ENCODE measurements at regions not wholly inside any gene's neighbourhood (a gene's known extent, or its start where the extent isn't known, plus 50 kb on each side); places are given as distances from the start of the nearest gene placed in this dataset.

- CTCF ChIA-PET = interaction anchor here (0.7 kb wide), 1 partner anchor 36 kb away, joined by 3 read pairs; no protein-coding TSS in a partner anchor
- no peak overlapping the region for H3K4me3 ChIP-seq (ENCODE audit: low read depth, low read length)
- H3K9me3 ChIP-seq = no peaks in the 10 kb centered on the region
- Mint-ChIP-seq H3K36me3 (ENCODE audit: insufficient read depth, unreplicated experiment) (no peaks in the 10 kb centered on the region), H3K4me1 (ENCODE audit: low read depth, unreplicated experiment) (no peaks in the 10 kb centered on the region), H3K9me3 (ENCODE audit: unreplicated experiment) (no peaks in the 10 kb centered on the region), H3K4me3 (ENCODE audit: unreplicated experiment) (no peak overlapping the region), H3K27me3 (ENCODE audit: insufficient read depth, unreplicated experiment) (peaks cover 13% of the 10 kb centered on the region), H3K27ac (ENCODE audit: unreplicated experiment) (no peak overlapping the region)
- H3K36me3 ChIP-seq (ENCODE audit: control insufficient read depth, insufficient read depth, low read length) = no peaks in the 10 kb centered on the region
- 0 out of 2 replicates have a peak, but pooled peaks cover 1% of the 10 kb centered on the region for H3K27me3 ChIP-seq (replicated peaks; ENCODE audit: control insufficient read depth, insufficient read depth, low read length)
- H3K4me1 ChIP-seq = no peaks in the 10 kb centered on the region
- POLR2A ChIA-PET = no interaction called here
- TF ChIP-seq CTCF (IDR thresholded peaks at IDR 0.05; ENCODE audit: insufficient read depth in 1 of 2, low read depth in 1 of 2, low read length in 1 of 2, severe bottlenecking in 1 of 2, unreplicated experiment in 1 of 2) = no peak
- no TSS peak for BruUV-seq (replicated peaks)
- no peak for DNase-seq
- intact Hi-C loops (cut with micrococcal nuclease; ENCODE audit: unreplicated experiment) = no loop called here
Observed at GRCh38 chr1:11414926-11415538, 63.9 kb upstream of the DISP3 start.

GRCh38 chr1:11417162-11417561, 61.8 kb upstream of the DISP3 start:
- H3K4me1 ChIP-seq = no peaks in the 10 kb centered on the region
- intact Hi-C loops (cut with micrococcal nuclease; ENCODE audit: unreplicated experiment) = no loop called here
- no peak overlapping the region for H3K4me3 Mint-ChIP-seq (ENCODE audit: unreplicated experiment)
- no peaks in the 10 kb centered on the region for H3K36me3 Mint-ChIP-seq (ENCODE audit: insufficient read depth, unreplicated experiment)
- POLR2A ChIA-PET = interaction anchor here (0.7 kb wide), 1 partner anchor 321 kb away, joined by 12 read pairs; no protein-coding TSS in a partner anchor
- H3K4me3 ChIP-seq (ENCODE audit: low read depth, low read length) = no peak overlapping the region
- H3K9me3 ChIP-seq = no peaks in the 10 kb centered on the region
- BruUV-seq (replicated peaks) = no TSS peak
- CTCF ChIA-PET = no interaction called here
- DNase-seq = no peak
- H3K27me3 ChIP-seq (replicated peaks; ENCODE audit: control insufficient read depth, insufficient read depth, low read length) = peaks cover 1% of the 10 kb centered on the region; the same call in 1 of the 2 replicates
- H3K27me3 Mint-ChIP-seq (ENCODE audit: insufficient read depth, unreplicated experiment) = peaks cover 25% of the 10 kb centered on the region
- no peaks in the 10 kb centered on the region for H3K9me3 Mint-ChIP-seq (ENCODE audit: unreplicated experiment)
- no peak overlapping the region for H3K27ac Mint-ChIP-seq (ENCODE audit: unreplicated experiment)
- H3K36me3 ChIP-seq (ENCODE audit: control insufficient read depth, insufficient read depth, low read length) = no peaks in the 10 kb centered on the region
- TF ChIP-seq CTCF (IDR thresholded peaks at IDR 0.05; ENCODE audit: insufficient read depth in 1 of 2, low read depth in 1 of 2, low read length in 1 of 2, severe bottlenecking in 1 of 2, unreplicated experiment in 1 of 2) = no peak
- no peaks in the 10 kb centered on the region for H3K4me1 Mint-ChIP-seq (ENCODE audit: low read depth, unreplicated experiment)

DNA sequence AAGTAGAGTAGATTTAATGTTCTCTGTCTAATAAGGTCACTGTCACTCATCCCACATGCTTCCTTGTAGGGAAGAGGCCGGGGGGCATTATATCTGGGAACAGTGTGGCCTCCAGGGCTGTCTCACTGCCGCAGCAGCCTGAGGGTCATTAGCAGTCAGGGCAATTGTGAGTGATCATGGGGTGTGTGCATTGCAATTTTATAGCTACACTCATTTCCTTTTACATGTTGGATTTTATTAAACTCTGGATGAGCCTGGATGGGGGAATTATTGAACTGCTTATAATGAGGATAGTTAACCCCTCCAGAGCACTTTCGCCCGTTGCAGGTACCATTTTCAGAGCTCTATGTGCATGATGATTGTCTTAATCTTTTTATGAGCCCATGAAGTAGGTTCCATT, 60.9 kb upstream of the DISP3 start:
- intact Hi-C loops (cut with micrococcal nuclease; ENCODE audit: unreplicated experiment) = no loop called here
- H3K27me3 ChIP-seq (replicated peaks; ENCODE audit: control insufficient read depth, insufficient read depth, low read length) = no peaks in the 10 kb centered on the region; the same call in 1 of the 2 replicates
- no peaks in the 10 kb centered on the region for H3K9me3 ChIP-seq
- no peak overlapping the region for H3K4me3 Mint-ChIP-seq (ENCODE audit: unreplicated experiment)
- DNase-seq = no peak
- no peaks in the 10 kb centered on the region for H3K4me1 Mint-ChIP-seq (ENCODE audit: low read depth, unreplicated experiment)
- POLR2A ChIA-PET = interaction anchor here (0.7 kb wide), 1 partner anchor 322 kb away, joined by 12 read pairs; no protein-coding TSS in a partner anchor
- CTCF ChIA-PET = no interaction called here
- no TSS peak for BruUV-seq (replicated peaks)
- H3K36me3 Mint-ChIP-seq (ENCODE audit: insufficient read depth, unreplicated experiment) = no peaks in the 10 kb centered on the region
- no peaks in the 10 kb centered on the region for H3K4me1 ChIP-seq
- H3K4me3 ChIP-seq (ENCODE audit: low read depth, low read length) = no peak overlapping the region
- H3K36me3 ChIP-seq (ENCODE audit: control insufficient read depth, insufficient read depth, low read length) = no peaks in the 10 kb centered on the region
- H3K27me3 Mint-ChIP-seq (ENCODE audit: insufficient read depth, unreplicated experiment) = peaks cover 23% of the 10 kb centered on the region
- no peak overlapping the region for H3K27ac Mint-ChIP-seq (ENCODE audit: unreplicated experiment)
- no peak for TF ChIP-seq CTCF (IDR thresholded peaks at IDR 0.05; ENCODE audit: insufficient read depth in 1 of 2, low read depth in 1 of 2, low read length in 1 of 2, severe bottlenecking in 1 of 2, unreplicated experiment in 1 of 2)
- H3K9me3 Mint-ChIP-seq (ENCODE audit: unreplicated experiment) = no peaks in the 10 kb centered on the region
